Erythroblast (primary cell): ENCODE measurements at regions not wholly inside any gene's neighbourhood (a gene's known extent, or its start where the extent isn't known, plus 50 kb on each side); places are given as distances from the start of the nearest gene placed in this dataset.
"Not testable (repeated sequence)": the region's sequence is repeated elsewhere in the genome, so short reads cannot be mapped to it uniquely, and the experiment has no call there.

Experiments used
- DNase-seq, 2 experiments: peaks; one replicate each; lab custom pipeline; 2025; lab: John Stamatoyannopoulos, UW
- GATA1 ChIP-seq: IDR thresholded peaks from 2 replicates; pipeline ENCODE4 v1.6.1; 2011; ENCODE audit warnings: low read depth, mild to moderate bottlenecking, control low read depth, low read length, moderate library complexity
- POLR2A ChIP-seq: IDR thresholded peaks from 2 replicates; pipeline ENCODE4 v1.6.1; 2011; ENCODE audit warnings: mild to moderate bottlenecking, low read length

DNA sequence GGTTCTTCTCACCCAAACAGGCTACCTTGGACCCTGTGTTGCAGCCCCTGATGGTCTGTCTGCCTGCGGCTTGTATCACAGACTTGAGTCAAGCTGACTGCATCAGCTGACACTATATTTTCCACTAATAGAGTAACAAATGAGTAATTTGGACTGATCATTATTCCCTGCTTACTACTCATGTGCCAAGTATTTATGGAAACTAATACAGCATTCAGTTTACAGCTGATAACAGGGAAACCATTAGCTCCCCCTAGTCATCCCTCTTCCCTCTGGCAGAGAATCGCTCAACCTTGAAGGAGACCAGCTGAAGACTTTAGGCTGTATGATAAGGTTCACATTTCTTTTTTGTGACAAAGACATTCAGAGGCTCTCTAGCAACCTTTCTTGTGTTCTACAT lies 116.6 kb upstream of the SYT6 start:
- TF ChIP-seq POLR2A: no peak
- TF ChIP-seq GATA1: no peak
- DNase-seq: no peak

DNA sequence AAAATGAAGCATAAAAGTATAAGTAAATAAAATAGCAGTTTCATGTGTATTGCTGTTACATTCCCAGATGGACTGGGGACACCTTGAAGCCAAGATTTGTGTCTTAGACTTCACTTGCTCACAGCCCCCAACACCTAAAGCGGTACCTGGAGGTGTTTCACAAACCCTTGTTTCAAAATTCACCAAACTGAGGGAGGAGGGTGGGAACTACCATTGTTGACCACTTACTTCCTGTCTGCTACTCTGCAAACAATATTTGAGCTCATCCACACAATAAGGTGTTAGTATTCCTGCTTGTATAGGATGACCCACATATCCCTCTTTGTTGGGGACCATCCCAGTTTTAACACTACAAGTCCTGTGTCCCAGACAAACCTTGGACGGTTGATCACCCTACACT lies 115.9 kb upstream of the SYT6 start:
- TF ChIP-seq GATA1: no peak
- no peak for TF ChIP-seq POLR2A
- DNase-seq: no peak

- no peak for DNase-seq
- no peak for TF ChIP-seq POLR2A
- no peak for TF ChIP-seq GATA1
These were observed 109.7 kb upstream of the SYT6 start for GRCh38 chr1:114263343-114263742.

DNA sequence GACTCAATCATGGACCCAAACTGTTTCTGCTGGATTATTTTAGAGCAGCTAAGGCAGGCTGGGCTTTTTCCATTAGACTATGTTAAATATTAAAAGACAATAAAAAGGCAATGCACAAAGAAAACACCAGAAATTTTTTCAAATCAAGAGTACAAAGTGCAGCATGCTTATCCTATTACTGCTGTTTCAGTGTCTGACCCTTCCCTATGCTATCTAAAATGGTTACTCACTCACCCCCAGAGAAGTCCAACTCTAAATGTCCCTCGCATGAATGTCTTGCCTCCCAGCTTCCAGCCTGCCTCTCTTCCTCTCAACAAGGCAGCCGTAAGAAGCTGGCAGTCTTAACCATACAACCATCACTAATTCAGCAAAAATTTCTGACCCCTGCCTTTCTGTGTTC lies 108.7 kb upstream of the SYT6 start:
- DNase-seq: no peak
- TF ChIP-seq POLR2A (no peak), GATA1 (no peak)

DNA sequence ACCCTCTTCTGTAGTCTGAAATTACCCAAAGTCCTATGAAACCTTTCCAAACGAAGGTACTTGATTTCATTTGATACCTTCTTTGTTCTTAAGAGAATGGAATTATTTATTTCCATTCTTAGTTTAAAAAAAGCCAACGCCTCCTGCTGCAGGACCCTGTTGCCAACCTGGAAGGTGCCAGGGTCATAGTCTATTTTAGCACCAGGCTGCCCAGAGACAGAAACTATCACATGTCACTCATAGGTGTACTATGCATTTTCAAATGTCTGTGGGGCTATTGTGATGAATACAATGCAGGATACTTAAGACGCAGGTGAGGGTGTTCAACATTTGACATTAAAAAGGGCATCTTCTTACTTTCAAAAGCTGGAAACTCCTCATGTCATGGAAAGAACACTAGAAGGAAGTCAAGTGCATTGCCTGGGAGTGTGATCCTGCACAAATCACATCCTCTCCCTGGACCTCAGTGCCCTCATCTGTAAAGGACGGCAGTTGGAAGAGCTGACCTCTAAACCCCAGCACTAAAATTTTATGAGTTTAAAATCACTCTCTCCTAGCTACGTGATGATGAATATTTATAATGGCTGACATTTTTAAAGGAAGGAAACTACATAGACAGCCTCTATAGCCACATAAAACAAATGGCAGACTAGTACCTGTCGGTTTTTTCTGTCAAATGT lies 107.3 kb upstream of the SYT6 start:
- no peak for DNase-seq

GRCh38 chr1:114259511-114260160 lies 106.0 kb upstream of the SYT6 start:
- DNase-seq: no peak
- TF ChIP-seq GATA1: no peak
- no peak for TF ChIP-seq POLR2A

More for the DNA sequence above, 107.3 kb upstream of the SYT6 start:
- TF ChIP-seq POLR2A: no peak
- TF ChIP-seq GATA1: no peak

DNA sequence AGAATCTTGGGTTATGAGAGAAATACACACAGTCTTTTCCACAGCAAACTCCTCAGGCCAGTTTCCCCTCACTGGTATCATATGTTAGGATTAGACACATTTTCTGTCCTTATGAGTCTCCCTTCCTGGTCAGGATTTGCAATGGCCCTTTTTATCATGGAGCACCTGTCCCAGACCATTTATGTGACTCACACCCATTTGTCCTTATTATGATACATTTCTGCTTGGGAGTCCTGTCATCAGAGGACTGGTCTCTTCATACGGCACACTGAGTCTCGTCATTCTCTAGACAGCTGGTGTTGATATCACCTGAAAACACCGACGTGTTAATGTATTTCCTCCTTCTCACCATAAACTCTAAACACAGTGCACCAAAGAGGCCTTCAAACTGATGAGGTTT lies 105.0 kb upstream of the SYT6 start:
- TF ChIP-seq GATA1 (no peak), POLR2A (no peak)

GRCh38 chr1:114258074-114258473 lies 104.4 kb upstream of the SYT6 start:
- TF ChIP-seq GATA1: no peak
- TF ChIP-seq POLR2A: no peak
- no peak for DNase-seq

More for the DNA sequence above, 105.0 kb upstream of the SYT6 start:
- DNase-seq: no peak

DNA sequence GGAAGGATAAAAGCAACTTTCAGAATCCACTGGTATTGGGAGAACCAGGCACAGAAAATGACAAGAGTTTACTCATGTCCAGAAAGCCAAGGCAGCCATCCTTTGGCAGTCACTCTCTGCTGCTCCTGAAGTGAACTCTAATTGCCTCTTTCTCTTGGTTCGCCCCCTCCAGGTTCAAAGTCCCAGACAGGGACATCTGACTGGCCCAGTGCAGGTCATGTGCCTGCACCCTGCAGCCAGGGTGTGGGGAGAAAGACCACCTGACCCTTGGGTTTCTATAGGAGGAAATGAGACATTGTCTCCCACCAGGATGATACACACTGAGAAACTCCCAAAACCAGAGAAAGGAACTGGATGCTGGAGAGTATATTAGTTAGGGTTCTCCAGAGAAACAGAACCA lies 103.9 kb upstream of the SYT6 start:
- TF ChIP-seq GATA1: no peak
- no peak for DNase-seq

- DNase-seq: no peak
- no peak for TF ChIP-seq GATA1
- no peak for TF ChIP-seq POLR2A
These were observed 100.2 kb upstream of the SYT6 start for GRCh38 chr1:114253900-114254299.

DNA sequence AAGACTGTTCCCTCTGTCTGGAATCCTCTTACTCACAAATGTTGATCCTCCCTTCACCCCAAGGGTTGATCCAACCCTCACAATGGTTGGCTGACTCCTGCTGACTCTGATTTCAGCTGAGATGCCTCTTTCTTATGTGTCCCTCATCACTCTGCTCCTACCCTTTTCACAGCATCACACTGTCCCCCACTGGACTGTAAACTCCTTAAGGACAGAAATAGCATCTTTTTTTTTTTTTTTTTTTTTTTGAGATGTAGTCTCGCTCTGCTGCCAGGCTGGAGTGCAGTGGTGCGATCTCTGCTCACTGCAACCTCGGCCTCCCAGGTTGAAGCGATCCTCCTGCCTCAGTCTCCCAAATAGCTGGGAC lies 97.9 kb upstream of the SYT6 start:
- DNase-seq: no peak
- TF ChIP-seq GATA1 (no peak), POLR2A (no peak)

- DNase-seq: no peak
- TF ChIP-seq POLR2A (no peak), GATA1 (no peak)
These were observed 97.3 kb upstream of the SYT6 start for GRCh38 chr1:114250683-114251572.

GRCh38 chr1:114249691-114250090 lies 96.0 kb upstream of the SYT6 start:
- no peak for TF ChIP-seq POLR2A
- no peak for TF ChIP-seq GATA1

DNA sequence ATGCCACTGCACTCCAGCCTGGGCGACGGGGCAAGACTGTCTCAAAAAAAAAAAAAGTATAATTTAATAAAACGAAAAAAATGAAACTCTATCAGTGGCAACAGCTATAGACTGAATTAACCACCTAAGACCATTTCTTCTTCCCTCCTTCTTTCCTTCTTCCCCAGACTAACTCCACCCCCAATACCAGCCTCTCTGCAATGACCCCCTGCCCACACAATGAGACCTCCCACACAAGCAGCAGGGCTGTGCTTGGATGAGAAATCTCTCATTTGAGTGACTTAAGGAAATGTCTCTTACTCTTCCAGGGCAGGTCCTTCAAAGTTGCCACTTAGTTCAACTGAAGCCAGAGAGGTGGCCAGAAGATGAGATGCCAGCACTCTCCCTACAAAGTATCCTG lies 94.5 kb upstream of the SYT6 start:
- TF ChIP-seq POLR2A: no peak
- TF ChIP-seq GATA1: no peak
- no peak for DNase-seq

More at GRCh38 chr1:114249691-114250090, 96.0 kb upstream of the SYT6 start:
- DNase-seq: no peak

DNA sequence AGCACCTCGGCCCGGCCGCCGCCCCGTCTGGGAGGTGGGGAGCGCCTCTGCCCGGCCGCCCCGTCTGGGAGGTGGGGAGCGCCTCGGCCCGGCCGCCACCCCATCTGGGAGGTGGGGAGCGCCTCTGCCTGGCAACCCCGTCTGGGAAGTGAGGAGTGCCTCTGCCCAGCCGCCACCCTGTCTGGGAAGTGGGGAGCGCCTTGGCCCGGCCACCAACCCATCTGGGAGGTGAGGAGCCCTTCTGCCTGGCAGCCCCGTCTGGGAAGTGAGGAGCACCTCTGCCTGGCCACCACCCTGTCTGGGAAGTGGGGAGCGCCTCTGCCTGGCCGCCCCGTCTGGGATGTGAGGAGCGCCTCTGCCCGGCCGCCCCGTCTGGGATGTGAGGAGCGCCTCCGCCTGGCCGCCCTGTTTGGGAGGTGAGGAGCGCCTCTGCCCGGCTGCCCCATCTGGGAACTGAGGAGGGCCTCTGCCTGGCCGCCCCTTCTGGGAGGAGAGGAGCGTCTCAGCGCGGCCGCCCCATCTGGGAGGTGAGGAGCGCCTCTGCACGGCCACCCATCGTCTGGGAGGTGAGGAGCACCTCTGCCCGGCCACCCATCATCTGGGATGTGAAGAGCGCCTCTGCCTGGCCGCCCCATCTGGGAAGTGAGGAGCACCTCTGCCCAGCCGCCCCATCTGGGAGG lies 89.0 kb upstream of the SYT6 start:
- DNase-seq: not testable (repeated sequence)
